ENCODE measurements at regions not wholly inside any gene's neighbourhood (a gene's known extent, or its start where the extent isn't known, plus 50 kb on each side); places are given as distances from the start of the nearest gene placed in this dataset.

DNA sequence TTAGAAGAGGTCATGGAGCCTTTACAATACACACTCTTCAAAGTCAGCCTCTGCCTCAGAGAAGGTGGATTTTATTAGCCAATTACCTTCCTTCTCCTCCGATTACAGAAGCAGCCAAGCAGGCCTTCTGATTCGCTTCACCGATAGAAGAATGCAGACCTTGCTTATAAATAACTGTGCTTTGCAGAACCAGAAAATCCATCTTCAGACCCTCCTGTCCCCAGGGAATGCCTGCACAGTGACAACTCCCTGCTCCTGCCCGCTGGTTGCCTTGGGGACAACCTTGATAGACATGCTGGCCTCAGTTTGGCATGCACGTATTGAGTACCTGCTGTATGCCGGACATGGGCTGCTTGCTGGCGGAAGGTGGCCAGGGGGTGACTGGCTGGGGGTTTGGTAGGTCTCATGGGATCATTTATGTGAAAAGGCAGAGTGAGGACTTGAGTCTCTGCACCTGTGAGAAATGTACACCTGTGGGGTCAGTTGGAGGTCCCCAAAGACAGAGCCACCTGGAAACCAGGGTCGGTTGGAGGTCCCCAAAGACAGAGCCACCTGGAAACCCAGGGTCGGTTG, 1238.7 kb downstream of the BRD1 start:
- TF ChIP-seq GATA2 (IDR thresholded peaks at IDR 0.05; ENCODE audit: low read depth, low read length) (no peak), GATA3 (IDR thresholded peaks at IDR 0.05; ENCODE audit: low read depth, low read length) (no peak)
